Tibial artery (tissue), 4 donors: ENCODE measurements at regions not wholly inside any gene's neighbourhood (a gene's known extent, or its start where the extent isn't known, plus 50 kb on each side); places are given as distances from the start of the nearest gene placed in this dataset.

Source experiments
- DNase-seq, 2 donors: peaks; one replicate each; pipeline ENCODE4 v3.0.0-alpha.2; 2019
- H3K27ac ChIP-seq, 2 donors: fragments of 200-600 bp; sonication (generic) in 1 of 2; 1 replicate in 1 of 2; 2 replicates in 1 of 2; pipeline ENCODE4 v1.5.1; 2018 to 2019; ENCODE audit warnings: mild to moderate bottlenecking in 1 of 2
- H3K27me3 ChIP-seq, 2 donors: fragments of 200-600 bp; sonication (generic) in 1 of 2; one replicate each; pipeline versions ENCODE4 v1.5.1 to v1.6.0; 2016 to 2019
- H3K36me3 ChIP-seq, 3 donors: fragments of 200-600 bp; sonication (generic) in 2 of 3; one replicate each; pipeline ENCODE4 v1.5.1; 2016 to 2019; ENCODE audit warnings: mild to moderate bottlenecking in 2 of 3
- H3K4me1 ChIP-seq, 4 donors: fragments of 200-600 bp; sonication (generic) in 2 of 4; 1 replicate in 3 of 4; 2 replicates in 1 of 4; pipeline ENCODE4 v1.5.1; 2016 to 2019
- H3K4me3 ChIP-seq, 2 donors: fragments of 200-600 bp; sonication (generic) in 1 of 2; 1 replicate in 1 of 2; 2 replicates in 1 of 2; pipeline ENCODE4 v1.5.1; 2018 to 2019; ENCODE audit warnings: mild to moderate bottlenecking in 2 of 2
- H3K9me3 ChIP-seq, 3 donors: fragments of 200-600 bp; sonication (generic) in 1 of 3; one replicate each; pipeline ENCODE4 v1.5.1; 2016 to 2019
- CTCF ChIP-seq, 2 experiments: fragments of 200-600 bp in 1 of 2; fragments of 450-650 bp in 1 of 2; IDR thresholded peaks; one replicate each; pipeline ENCODE4 v1.5.1; 2017 to 2019; ENCODE audit warnings: antibody characterized with exemption in 2 of 2, mild to moderate bottlenecking in 1 of 2, moderate library complexity in 1 of 2
- intact Hi-C: fragments of 100-400 bp; cut with DNase I; formaldehyde crosslinking; loops from one replicate; pipeline ENCODE4 v1.15.0; 2023; ENCODE audit warnings: low total_unique reads

- no peak for DNase-seq
Measured at GRCh38 chr2:219919506-219919905, 292.1 kb downstream of the SLC4A3 start.

GRCh38 chr2:219929835-219930234 is 302.4 kb downstream of the SLC4A3 start:
- intact Hi-C loops: no loop called here
- Histone ChIP-seq H3K36me3 (no peaks in the 10 kb centered on the region), H3K27ac (no peak overlapping the region), H3K4me1 (no peaks in the 10 kb centered on the region), H3K4me3 (no peak overlapping the region), H3K9me3 (no peaks in the 10 kb centered on the region), H3K27me3 (no peaks in the 10 kb centered on the region)
- TF ChIP-seq CTCF (IDR thresholded peaks at IDR 0.05): no peak
- DNase-seq: no peak

More at GRCh38 chr2:219919506-219919905, 292.1 kb downstream of the SLC4A3 start:
- Histone ChIP-seq H3K27ac (no peak overlapping the region), H3K4me1 (peaks cover 0 to 5% (median 2%) of the 10 kb centered on the region in 4 donors), H3K9me3 (no peaks in the 10 kb centered on the region), H3K27me3 (no peaks in the 10 kb centered on the region), H3K36me3 (no peaks in the 10 kb centered on the region), H3K4me3 (no peak overlapping the region)
- no peak for TF ChIP-seq CTCF (IDR thresholded peaks at IDR 0.05)
- intact Hi-C loops: no loop called here

GRCh38 chr2:219939647-219940046 is 312.2 kb downstream of the SLC4A3 start:
- no peaks in the 10 kb centered on the region for H3K36me3 ChIP-seq
- DNase-seq: no peak
- no peaks in the 10 kb centered on the region for H3K9me3 ChIP-seq
- intact Hi-C loops: no loop called here
- TF ChIP-seq CTCF (IDR thresholded peaks at IDR 0.05): no peak
- no peaks in the 10 kb centered on the region for H3K27me3 ChIP-seq
- no peak overlapping the region for H3K27ac ChIP-seq
- no peak overlapping the region for H3K4me3 ChIP-seq
- no peaks in the 10 kb centered on the region for H3K4me1 ChIP-seq

- Histone ChIP-seq H3K4me1 (peaks cover 0 to 11% (median 0%) of the 10 kb centered on the region in 4 donors), H3K4me3 (no peak overlapping the region), H3K27me3 (no peaks in the 10 kb centered on the region), H3K36me3 (no peaks in the 10 kb centered on the region), H3K27ac (no peak overlapping the region), H3K9me3 (no peaks in the 10 kb centered on the region)
- no peak for DNase-seq
- intact Hi-C loops: no loop called here
- TF ChIP-seq CTCF (IDR thresholded peaks at IDR 0.05): no peak
Measured at GRCh38 chr2:219944866-219945265, 317.4 kb downstream of the SLC4A3 start.

- no peak overlapping the region for H3K27ac ChIP-seq
- H3K36me3 ChIP-seq: no peaks in the 10 kb centered on the region
- intact Hi-C loops: no loop called here
- no peak overlapping the region for H3K4me3 ChIP-seq
- no peaks in the 10 kb centered on the region for H3K9me3 ChIP-seq
- TF ChIP-seq CTCF (IDR thresholded peaks at IDR 0.05): no peak
- peaks cover 0 to 11% (median 0%) of the 10 kb centered on the region in 4 donors for H3K4me1 ChIP-seq
- DNase-seq: no peak
- no peaks in the 10 kb centered on the region for H3K27me3 ChIP-seq
Measured at GRCh38 chr2:219946021-219946420, 318.6 kb downstream of the SLC4A3 start.

GRCh38 chr2:219946529-219946928 is 319.1 kb downstream of the SLC4A3 start:
- H3K4me1 ChIP-seq: peaks cover 0 to 11% (median 0%) of the 10 kb centered on the region in 4 donors
- H3K27ac ChIP-seq: no peak overlapping the region
- H3K4me3 ChIP-seq: no peak overlapping the region
- intact Hi-C loops: no loop called here
- DNase-seq: no peak
- H3K27me3 ChIP-seq: no peaks in the 10 kb centered on the region
- H3K36me3 ChIP-seq: no peaks in the 10 kb centered on the region
- H3K9me3 ChIP-seq: no peaks in the 10 kb centered on the region
- no peak for TF ChIP-seq CTCF (IDR thresholded peaks at IDR 0.05)
